WTC11 (cell line): ENCODE measurements at regions not wholly inside any gene's neighbourhood (a gene's known extent, or its start where the extent isn't known, plus 50 kb on each side); places are given as distances from the start of the nearest gene placed in this dataset.

Experiments
- ATAC-seq: fragments of 200-7000 bp; cut with Tn5 transposase; 2 replicates; pipeline ENCODE4 v1.10.0; 2021; ENCODE audit warnings: mild to moderate bottlenecking, moderate library complexity
- CTCF ChIA-PET: fragments of 300-600 bp; sonication (Branson Sonifier 250); formaldehyde crosslinking; loops from one replicate; lab custom pipeline; 2021; ENCODE audit warnings: antibody characterized with exemption; lab: Charles Lee
- POLR2A ChIA-PET: fragments of 350-600 bp; sonication (Branson Sonifier 250); formaldehyde crosslinking; loops from one replicate; lab custom pipeline; 2021; ENCODE audit warnings: antibody characterized with exemption; lab: Charles Lee
- DNase-seq: peaks from one replicate; pipeline ENCODE4 v3.0.0; 2021; ENCODE audit warnings: low spot score
- H3K27ac Mint-ChIP-seq: 2 replicates; pipeline ENCODE4 v1.8.0; 2021; ENCODE audit warnings: mixed read lengths
- H3K27me3 Mint-ChIP-seq: 2 replicates; pipeline ENCODE4 v1.8.0; 2021; ENCODE audit warnings: low read depth, mild to moderate bottlenecking, moderate library complexity, mixed read lengths
- H3K36me3 Mint-ChIP-seq: 2 replicates; pipeline ENCODE4 v1.8.0; 2021; ENCODE audit warnings: mixed read lengths
- H3K4me1 Mint-ChIP-seq: 2 replicates; pipeline ENCODE4 v1.8.0; 2022; ENCODE audit warnings: mixed read lengths
- H3K4me3 Mint-ChIP-seq: 2 replicates; pipeline ENCODE4 v1.8.0; 2021; ENCODE audit warnings: mild to moderate bottlenecking, moderate library complexity, mixed read lengths
- H3K9me3 Mint-ChIP-seq: 2 replicates; pipeline ENCODE4 v1.8.0; 2021; ENCODE audit warnings: mixed read lengths
- ATF1 ChIP-seq: sonication (generic); formaldehyde crosslinking; IDR thresholded peaks from 2 replicates; pipeline ENCODE4 v1.8.1; 2023; ENCODE audit warnings: mild to moderate bottlenecking, moderate library complexity, missing genetic modification reagents
- ESRRA ChIP-seq: sonication (generic); formaldehyde crosslinking; IDR thresholded peaks from 2 replicates; pipeline ENCODE4 v1.8.1; 2022; ENCODE audit warnings: mild to moderate bottlenecking, missing genetic modification reagents, borderline replicate concordance
- GRHL2 ChIP-seq: fragments of 250-450 bp; sonication (Bioruptor Pico); IDR thresholded peaks from 2 replicates; pipeline ENCODE4 v1.8.0; 2022; ENCODE audit warnings: mild to moderate bottlenecking, moderate library complexity; ENCODE audit not compliant: insufficient replicate concordance, severe bottlenecking
- JAZF1 ChIP-seq: fragments of 250-450 bp; sonication (Bioruptor Pico); IDR thresholded peaks from 2 replicates; pipeline ENCODE4 v1.9.0; 2021; ENCODE audit warnings: moderate library complexity, mild to moderate bottlenecking, inconsistent platforms
- JUN ChIP-seq: sonication (generic); formaldehyde crosslinking; IDR thresholded peaks from 2 replicates; pipeline ENCODE4 v1.8.0; 2023; ENCODE audit warnings: mild to moderate bottlenecking, missing genetic modification reagents
- NFE2L1 ChIP-seq: sonication (generic); formaldehyde crosslinking; IDR thresholded peaks from 2 replicates; pipeline ENCODE4 v1.8.1; 2023; ENCODE audit warnings: missing genetic modification reagents
- NR1H2 ChIP-seq: sonication (generic); formaldehyde crosslinking; IDR thresholded peaks from 2 replicates; pipeline ENCODE4 v1.9.0; 2021; ENCODE audit warnings: mild to moderate bottlenecking, moderate library complexity, missing genetic modification reagents
- NR3C1 ChIP-seq: sonication (generic); formaldehyde crosslinking; conservative IDR thresholded peaks from 2 replicates; pipeline ENCODE4 v1.8.1; 2023; ENCODE audit warnings: low read depth, mild to moderate bottlenecking, missing genetic modification reagents
- OVOL2 ChIP-seq: fragments of 250-450 bp; sonication (Bioruptor Pico); IDR thresholded peaks from 2 replicates; pipeline ENCODE4 v1.9.0; 2021; ENCODE audit warnings: mild to moderate bottlenecking, borderline replicate concordance
- TP53 ChIP-seq: sonication (generic); formaldehyde crosslinking; IDR thresholded peaks from 2 replicates; pipeline ENCODE4 v1.8.1; 2023; ENCODE audit warnings: mild to moderate bottlenecking, missing genetic modification reagents
- ZNF219 ChIP-seq: sonication (generic); formaldehyde crosslinking; IDR thresholded peaks from 2 replicates; pipeline ENCODE4 v1.8.0; 2023; ENCODE audit warnings: missing genetic modification reagents, mild to moderate bottlenecking, borderline replicate concordance
- ZNF396 ChIP-seq: fragments of 250-450 bp; sonication (Bioruptor Pico); IDR thresholded peaks from 2 replicates; pipeline ENCODE4 v1.8.0; 2021; ENCODE audit warnings: mild to moderate bottlenecking, moderate library complexity, borderline replicate concordance
- ZNF423 ChIP-seq: fragments of 250-450 bp; sonication (Bioruptor Pico); IDR thresholded peaks from 2 replicates; pipeline ENCODE4 v2.1.2; 2022; ENCODE audit warnings: mild to moderate bottlenecking, moderate library complexity
- TF ChIP-seq, protein P1 (sequence below): sonication (generic); formaldehyde crosslinking; conservative IDR thresholded peaks from 2 replicates; pipeline ENCODE4 v1.8.1; 2022; ENCODE audit warnings: mild to moderate bottlenecking, missing genetic modification reagents
- TF ChIP-seq, protein P2 (sequence below): sonication (generic); formaldehyde crosslinking; IDR thresholded peaks from 2 replicates; pipeline ENCODE4 v1.8.1; 2023; ENCODE audit warnings: mild to moderate bottlenecking, moderate library complexity, missing genetic modification reagents
- TF ChIP-seq, protein P3 (sequence below): sonication (generic); formaldehyde crosslinking; IDR thresholded peaks from 2 replicates; pipeline ENCODE4 v1.8.1; 2023; ENCODE audit warnings: mild to moderate bottlenecking, missing genetic modification reagents, moderate library complexity
- TF ChIP-seq, protein P4 (sequence below): sonication (generic); formaldehyde crosslinking; IDR thresholded peaks from 2 replicates; pipeline ENCODE4 v1.8.0; 2022; ENCODE audit warnings: mild to moderate bottlenecking, missing genetic modification reagents
- TF ChIP-seq, protein P5 (sequence below): sonication (generic); formaldehyde crosslinking; IDR thresholded peaks from 2 replicates; pipeline ENCODE4 v1.8.1; 2023; ENCODE audit warnings: mild to moderate bottlenecking, missing genetic modification reagents, borderline replicate concordance
- TF ChIP-seq, protein P6 (sequence below): sonication (generic); formaldehyde crosslinking; IDR thresholded peaks from 2 replicates; pipeline ENCODE4 v1.8.1; 2022; ENCODE audit warnings: low read depth, missing genetic modification reagents, borderline replicate concordance
- TF ChIP-seq, protein P7 (sequence below): sonication (generic); formaldehyde crosslinking; conservative IDR thresholded peaks from 2 replicates; pipeline ENCODE4 v1.8.1; 2023; ENCODE audit warnings: mild to moderate bottlenecking, low read depth, missing genetic modification reagents, moderate library complexity
- TF ChIP-seq, protein P8 (sequence below): sonication (generic); formaldehyde crosslinking; IDR thresholded peaks from 2 replicates; pipeline ENCODE4 v1.8.1; 2022; ENCODE audit warnings: missing genetic modification reagents, borderline replicate concordance

DNA sequence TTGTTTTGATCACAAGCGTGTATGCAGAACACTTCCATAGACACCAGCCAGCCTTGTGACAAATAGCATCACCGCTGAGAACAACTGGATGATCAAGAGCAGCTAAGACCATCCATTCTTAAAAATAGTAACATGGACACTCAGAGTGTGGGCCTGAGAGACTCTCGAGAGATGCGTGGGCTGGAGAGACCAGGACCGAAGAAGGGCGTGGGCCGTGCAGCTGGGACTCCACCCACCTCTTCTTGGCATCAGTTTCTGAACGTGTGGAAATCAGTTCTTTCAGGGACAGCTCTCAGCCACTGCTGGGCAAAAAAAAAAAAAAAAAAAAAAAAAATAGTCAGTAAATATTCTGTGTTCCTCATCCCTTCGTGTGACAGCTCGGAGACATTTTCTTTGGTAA is 314.5 kb upstream of the CDH4 start:
- CTCF ChIA-PET, result interaction anchor here (0.7 to 2.2 kb wide), 2 partner anchors 85 to 451 kb away, joined by 3 to 9 read pairs; no protein-coding TSS in a partner anchor
- H3K4me1 Mint-ChIP-seq, result peaks cover 6% of the 10 kb centered on the region
- DNase-seq (no peak), ATAC-seq (no peak)
- peaks cover 18% of the 10 kb centered on the region for H3K9me3 Mint-ChIP-seq
- peaks cover 74% of the 10 kb centered on the region for H3K27me3 Mint-ChIP-seq
- POLR2A ChIA-PET, result no interaction called here
- H3K4me3 Mint-ChIP-seq, result no peak overlapping the region
- H3K27ac Mint-ChIP-seq, result peak overlapping the region; percentile 65; the same call in 1 of the 2 replicates
- TF ChIP-seq, protein P1, sequence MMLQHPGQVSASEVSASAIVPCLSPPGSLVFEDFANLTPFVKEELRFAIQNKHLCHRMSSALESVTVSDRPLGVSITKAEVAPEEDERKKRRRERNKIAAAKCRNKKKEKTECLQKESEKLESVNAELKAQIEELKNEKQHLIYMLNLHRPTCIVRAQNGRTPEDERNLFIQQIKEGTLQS (CRISPR knock-in tag), result no peak
- no peak for TF ChIP-seq NR1H2 (CRISPR knock-in tag)
- no peak for TF ChIP-seq ESRRA (CRISPR knock-in tag)
- TF ChIP-seq NFE2L1 (CRISPR knock-in tag), result no peak
- TF ChIP-seq, protein P2, sequence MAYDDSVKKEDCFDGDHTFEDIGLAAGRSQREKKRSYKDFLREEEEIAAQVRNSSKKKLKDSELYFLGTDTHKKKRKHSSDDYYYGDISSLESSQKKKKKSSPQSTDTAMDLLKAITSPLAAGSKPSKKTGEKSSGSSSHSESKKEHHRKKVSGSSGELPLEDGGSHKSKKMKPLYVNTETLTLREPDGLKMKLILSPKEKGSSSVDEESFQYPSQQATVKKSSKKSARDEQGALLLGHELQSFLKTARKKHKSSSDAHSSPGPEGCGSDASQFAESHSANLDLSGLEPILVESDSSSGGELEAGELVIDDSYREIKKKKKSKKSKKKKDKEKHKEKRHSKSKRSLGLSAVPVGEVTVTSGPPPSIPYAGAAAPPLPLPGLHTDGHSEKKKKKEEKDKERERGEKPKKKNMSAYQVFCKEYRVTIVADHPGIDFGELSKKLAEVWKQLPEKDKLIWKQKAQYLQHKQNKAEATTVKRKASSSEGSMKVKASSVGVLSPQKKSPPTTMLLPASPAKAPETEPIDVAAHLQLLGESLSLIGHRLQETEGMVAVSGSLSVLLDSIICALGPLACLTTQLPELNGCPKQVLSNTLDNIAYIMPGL (CRISPR knock-in tag), result no peak
- TF ChIP-seq NR3C1 (CRISPR knock-in tag), result no peak
- no peak for TF ChIP-seq ZNF423 (CRISPR knock-in tag)
- TF ChIP-seq, protein P3, sequence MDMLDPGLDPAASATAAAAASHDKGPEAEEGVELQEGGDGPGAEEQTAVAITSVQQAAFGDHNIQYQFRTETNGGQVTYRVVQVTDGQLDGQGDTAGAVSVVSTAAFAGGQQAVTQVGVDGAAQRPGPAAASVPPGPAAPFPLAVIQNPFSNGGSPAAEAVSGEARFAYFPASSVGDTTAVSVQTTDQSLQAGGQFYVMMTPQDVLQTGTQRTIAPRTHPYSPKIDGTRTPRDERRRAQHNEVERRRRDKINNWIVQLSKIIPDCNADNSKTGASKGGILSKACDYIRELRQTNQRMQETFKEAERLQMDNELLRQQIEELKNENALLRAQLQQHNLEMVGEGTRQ (CRISPR knock-in tag), result no peak
- TF ChIP-seq OVOL2 (CRISPR knock-in tag), result no peak
- TF ChIP-seq, protein P4, sequence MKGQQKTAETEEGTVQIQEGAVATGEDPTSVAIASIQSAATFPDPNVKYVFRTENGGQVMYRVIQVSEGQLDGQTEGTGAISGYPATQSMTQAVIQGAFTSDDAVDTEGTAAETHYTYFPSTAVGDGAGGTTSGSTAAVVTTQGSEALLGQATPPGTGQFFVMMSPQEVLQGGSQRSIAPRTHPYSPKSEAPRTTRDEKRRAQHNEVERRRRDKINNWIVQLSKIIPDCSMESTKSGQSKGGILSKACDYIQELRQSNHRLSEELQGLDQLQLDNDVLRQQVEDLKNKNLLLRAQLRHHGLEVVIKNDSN (CRISPR knock-in tag), result no peak
- no peak for TF ChIP-seq TP53 (CRISPR knock-in tag)
- TF ChIP-seq, protein P5, sequence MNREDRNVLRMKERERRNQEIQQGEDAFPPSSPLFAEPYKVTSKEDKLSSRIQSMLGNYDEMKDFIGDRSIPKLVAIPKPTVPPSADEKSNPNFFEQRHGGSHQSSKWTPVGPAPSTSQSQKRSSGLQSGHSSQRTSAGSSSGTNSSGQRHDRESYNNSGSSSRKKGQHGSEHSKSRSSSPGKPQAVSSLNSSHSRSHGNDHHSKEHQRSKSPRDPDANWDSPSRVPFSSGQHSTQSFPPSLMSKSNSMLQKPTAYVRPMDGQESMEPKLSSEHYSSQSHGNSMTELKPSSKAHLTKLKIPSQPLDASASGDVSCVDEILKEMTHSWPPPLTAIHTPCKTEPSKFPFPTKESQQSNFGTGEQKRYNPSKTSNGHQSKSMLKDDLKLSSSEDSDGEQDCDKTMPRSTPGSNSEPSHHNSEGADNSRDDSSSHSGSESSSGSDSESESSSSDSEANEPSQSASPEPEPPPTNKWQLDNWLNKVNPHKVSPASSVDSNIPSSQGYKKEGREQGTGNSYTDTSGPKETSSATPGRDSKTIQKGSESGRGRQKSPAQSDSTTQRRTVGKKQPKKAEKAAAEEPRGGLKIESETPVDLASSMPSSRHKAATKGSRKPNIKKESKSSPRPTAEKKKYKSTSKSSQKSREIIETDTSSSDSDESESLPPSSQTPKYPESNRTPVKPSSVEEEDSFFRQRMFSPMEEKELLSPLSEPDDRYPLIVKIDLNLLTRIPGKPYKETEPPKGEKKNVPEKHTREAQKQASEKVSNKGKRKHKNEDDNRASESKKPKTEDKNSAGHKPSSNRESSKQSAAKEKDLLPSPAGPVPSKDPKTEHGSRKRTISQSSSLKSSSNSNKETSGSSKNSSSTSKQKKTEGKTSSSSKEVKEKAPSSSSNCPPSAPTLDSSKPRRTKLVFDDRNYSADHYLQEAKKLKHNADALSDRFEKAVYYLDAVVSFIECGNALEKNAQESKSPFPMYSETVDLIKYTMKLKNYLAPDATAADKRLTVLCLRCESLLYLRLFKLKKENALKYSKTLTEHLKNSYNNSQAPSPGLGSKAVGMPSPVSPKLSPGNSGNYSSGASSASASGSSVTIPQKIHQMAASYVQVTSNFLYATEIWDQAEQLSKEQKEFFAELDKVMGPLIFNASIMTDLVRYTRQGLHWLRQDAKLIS, result no peak
- TF ChIP-seq, protein P6, sequence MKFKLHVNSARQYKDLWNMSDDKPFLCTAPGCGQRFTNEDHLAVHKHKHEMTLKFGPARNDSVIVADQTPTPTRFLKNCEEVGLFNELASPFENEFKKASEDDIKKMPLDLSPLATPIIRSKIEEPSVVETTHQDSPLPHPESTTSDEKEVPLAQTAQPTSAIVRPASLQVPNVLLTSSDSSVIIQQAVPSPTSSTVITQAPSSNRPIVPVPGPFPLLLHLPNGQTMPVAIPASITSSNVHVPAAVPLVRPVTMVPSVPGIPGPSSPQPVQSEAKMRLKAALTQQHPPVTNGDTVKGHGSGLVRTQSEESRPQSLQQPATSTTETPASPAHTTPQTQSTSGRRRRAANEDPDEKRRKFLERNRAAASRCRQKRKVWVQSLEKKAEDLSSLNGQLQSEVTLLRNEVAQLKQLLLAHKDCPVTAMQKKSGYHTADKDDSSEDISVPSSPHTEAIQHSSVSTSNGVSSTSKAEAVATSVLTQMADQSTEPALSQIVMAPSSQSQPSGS (CRISPR knock-in tag), result no peak
- TF ChIP-seq JAZF1 (CRISPR knock-in tag), result no peak
- TF ChIP-seq ATF1 (CRISPR knock-in tag), result no peak
- TF ChIP-seq GRHL2 (CRISPR knock-in tag), result no peak
- no peaks in the 10 kb centered on the region for H3K36me3 Mint-ChIP-seq

DNA sequence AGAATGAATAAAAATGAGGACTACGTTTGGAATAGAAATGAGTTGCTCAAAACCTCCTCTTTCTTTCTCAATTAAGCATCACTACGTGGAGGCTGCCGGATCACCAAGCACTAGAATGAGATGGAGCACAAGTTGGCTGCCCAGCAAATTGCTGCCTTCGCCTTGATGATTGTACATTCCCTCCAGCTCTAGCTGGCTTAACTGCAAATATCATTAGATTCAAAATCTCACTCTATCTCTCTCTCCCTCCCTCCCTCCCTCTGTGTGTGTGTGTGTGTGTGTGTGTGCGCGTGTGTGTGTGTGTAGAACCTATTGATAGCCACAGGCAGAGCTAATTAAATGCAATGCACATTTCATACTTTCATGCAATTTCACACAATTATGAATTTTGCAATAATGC is 310.7 kb upstream of the CDH4 start:
- H3K36me3 Mint-ChIP-seq, result peaks cover 7% of the 10 kb centered on the region
- H3K27ac Mint-ChIP-seq, result no peak overlapping the region
- ATAC-seq (no peak), DNase-seq (no peak)
- peaks cover 29% of the 10 kb centered on the region for H3K9me3 Mint-ChIP-seq
- H3K4me1 Mint-ChIP-seq, result peaks cover 2% of the 10 kb centered on the region
- H3K4me3 Mint-ChIP-seq, result no peak overlapping the region
- POLR2A ChIA-PET, result no interaction called here
- H3K27me3 Mint-ChIP-seq, result peaks cover 77% of the 10 kb centered on the region
- CTCF ChIA-PET, result no interaction called here
- TF ChIP-seq ZNF396, result no peak
- TF ChIP-seq, protein P7, sequence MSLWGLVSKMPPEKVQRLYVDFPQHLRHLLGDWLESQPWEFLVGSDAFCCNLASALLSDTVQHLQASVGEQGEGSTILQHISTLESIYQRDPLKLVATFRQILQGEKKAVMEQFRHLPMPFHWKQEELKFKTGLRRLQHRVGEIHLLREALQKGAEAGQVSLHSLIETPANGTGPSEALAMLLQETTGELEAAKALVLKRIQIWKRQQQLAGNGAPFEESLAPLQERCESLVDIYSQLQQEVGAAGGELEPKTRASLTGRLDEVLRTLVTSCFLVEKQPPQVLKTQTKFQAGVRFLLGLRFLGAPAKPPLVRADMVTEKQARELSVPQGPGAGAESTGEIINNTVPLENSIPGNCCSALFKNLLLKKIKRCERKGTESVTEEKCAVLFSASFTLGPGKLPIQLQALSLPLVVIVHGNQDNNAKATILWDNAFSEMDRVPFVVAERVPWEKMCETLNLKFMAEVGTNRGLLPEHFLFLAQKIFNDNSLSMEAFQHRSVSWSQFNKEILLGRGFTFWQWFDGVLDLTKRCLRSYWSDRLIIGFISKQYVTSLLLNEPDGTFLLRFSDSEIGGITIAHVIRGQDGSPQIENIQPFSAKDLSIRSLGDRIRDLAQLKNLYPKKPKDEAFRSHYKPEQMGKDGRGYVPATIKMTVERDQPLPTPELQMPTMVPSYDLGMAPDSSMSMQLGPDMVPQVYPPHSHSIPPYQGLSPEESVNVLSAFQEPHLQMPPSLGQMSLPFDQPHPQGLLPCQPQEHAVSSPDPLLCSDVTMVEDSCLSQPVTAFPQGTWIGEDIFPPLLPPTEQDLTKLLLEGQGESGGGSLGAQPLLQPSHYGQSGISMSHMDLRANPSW, result no peak
- TF ChIP-seq ZNF219 (CRISPR knock-in tag), result no peak
- no peak for TF ChIP-seq NR3C1 (CRISPR knock-in tag)
- no peak for TF ChIP-seq JUN (CRISPR knock-in tag)
- TF ChIP-seq, protein P8, sequence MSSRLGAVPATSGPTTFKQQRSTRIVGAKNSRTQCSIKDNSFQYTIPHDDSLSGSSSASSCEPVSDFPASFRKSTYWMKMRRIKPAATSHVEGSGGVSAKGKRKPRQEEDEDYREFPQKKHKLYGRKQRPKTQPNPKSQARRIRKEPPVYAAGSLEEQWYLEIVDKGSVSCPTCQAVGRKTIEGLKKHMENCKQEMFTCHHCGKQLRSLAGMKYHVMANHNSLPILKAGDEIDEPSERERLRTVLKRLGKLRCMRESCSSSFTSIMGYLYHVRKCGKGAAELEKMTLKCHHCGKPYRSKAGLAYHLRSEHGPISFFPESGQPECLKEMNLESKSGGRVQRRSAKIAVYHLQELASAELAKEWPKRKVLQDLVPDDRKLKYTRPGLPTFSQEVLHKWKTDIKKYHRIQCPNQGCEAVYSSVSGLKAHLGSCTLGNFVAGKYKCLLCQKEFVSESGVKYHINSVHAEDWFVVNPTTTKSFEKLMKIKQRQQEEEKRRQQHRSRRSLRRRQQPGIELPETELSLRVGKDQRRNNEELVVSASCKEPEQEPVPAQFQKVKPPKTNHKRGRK (CRISPR knock-in tag), result no peak
